GM18502 (cell line): ENCODE measurements at regions not wholly inside any gene's neighbourhood (a gene's known extent, or its start where the extent isn't known, plus 50 kb on each side); places are given as distances from the start of the nearest gene placed in this dataset.

Experiments used
- ATAC-seq: cut with Tn5 transposase; IDR thresholded peaks from one replicate; pipeline ENCODE4 v1.9.1; 2021; ENCODE audit warnings: mild to moderate bottlenecking; ENCODE audit not compliant: unreplicated experiment, poor library complexity

- ATAC-seq = peak; percentile 78
Measured at GRCh38 chr6:156396068-156396771, 381.0 kb upstream of the ARID1B start.

GRCh38 chr6:156395276-156395675, 381.9 kb upstream of the ARID1B start:
- ATAC-seq = peak; percentile 44

- no peak for ATAC-seq
Measured at GRCh38 chr6:156392648-156393047, 384.5 kb upstream of the ARID1B start.

- ATAC-seq = no peak
Measured at GRCh38 chr6:156391977-156392376, 385.2 kb upstream of the ARID1B start.

GRCh38 chr6:156391061-156391672, 386.0 kb upstream of the ARID1B start:
- ATAC-seq = no peak

GRCh38 chr6:156390621-156391020, 386.6 kb upstream of the ARID1B start:
- ATAC-seq = no peak

- no peak for ATAC-seq
Measured at GRCh38 chr6:156389296-156389695, 387.9 kb upstream of the ARID1B start.

- no peak for ATAC-seq
Measured at GRCh38 chr6:156387472-156387871, 389.7 kb upstream of the ARID1B start.

- no peak for ATAC-seq
Measured at GRCh38 chr6:156383059-156383458, 394.1 kb upstream of the ARID1B start.

GRCh38 chr6:156379392-156380289, 397.5 kb upstream of the ARID1B start:
- no peak for ATAC-seq

GRCh38 chr6:156378853-156379252, 398.3 kb upstream of the ARID1B start:
- ATAC-seq = no peak

GRCh38 chr6:156376091-156376490, 401.1 kb upstream of the ARID1B start:
- no peak for ATAC-seq

- no peak for ATAC-seq
Measured at GRCh38 chr6:156359912-156360311, 417.3 kb upstream of the ARID1B start.

GRCh38 chr6:156352861-156353260, 424.3 kb upstream of the ARID1B start:
- no peak for ATAC-seq

- no peak for ATAC-seq
Measured at GRCh38 chr6:156351346-156351966, 425.7 kb upstream of the ARID1B start.

- ATAC-seq = no peak
Measured at GRCh38 chr6:156350337-156350736, 426.8 kb upstream of the ARID1B start.

GRCh38 chr6:156348849-156349248, 428.3 kb upstream of the ARID1B start:
- no peak for ATAC-seq

GRCh38 chr6:156348424-156348823, 428.8 kb upstream of the ARID1B start:
- ATAC-seq = no peak

GRCh38 chr6:156347656-156348055, 429.5 kb upstream of the ARID1B start:
- ATAC-seq = no peak

- no peak for ATAC-seq
Measured at GRCh38 chr6:156347246-156347645, 429.9 kb upstream of the ARID1B start.

- no peak for ATAC-seq
Measured at GRCh38 chr6:156345700-156346099, 431.5 kb upstream of the ARID1B start.
